ENCODE measurements at regions not wholly inside any gene's neighbourhood (a gene's known extent, or its start where the extent isn't known, plus 50 kb on each side); places are given as distances from the start of the nearest gene placed in this dataset.
"Not testable (repeated sequence)": the region's sequence is repeated elsewhere in the genome, so short reads cannot be mapped to it uniquely, and the experiment has no call there.

GRCh38 chr16:88195911-88196465 is 186.8 kb upstream of the ZNF469 start:
- no peak for TF ChIP-seq CTCF (IDR thresholded peaks at IDR 0.05; ENCODE audit: unreplicated experiment)
- Mint-ChIP-seq H3K4me1 (ENCODE audit: low read depth, unreplicated experiment) (no peaks in the 10 kb centered on the region), H3K27ac (ENCODE audit: unreplicated experiment) (no peak overlapping the region), H3K27me3 (ENCODE audit: unreplicated experiment) (peaks cover 23% of the 10 kb centered on the region), H3K9me3 (ENCODE audit: low read depth, unreplicated experiment) (peaks cover 5% of the 10 kb centered on the region), H3K4me3 (ENCODE audit: low read depth, unreplicated experiment) (no peak overlapping the region), H3K36me3 (ENCODE audit: insufficient read depth, unreplicated experiment) (no peaks in the 10 kb centered on the region)
- CTCF ChIA-PET, result no interaction called here
- intact Hi-C loops (cut with micrococcal nuclease; ENCODE audit: unreplicated experiment), result loop anchor here (2.0 to 10.0 kb wide), 2 partner anchors 89 to 241 kb away; no protein-coding TSS in a partner anchor
- BruUV-seq (replicated peaks), result no TSS peak
- no peak for DNase-seq

GRCh38 chr16:88196471-88197400 is 186.0 kb upstream of the ZNF469 start:
- intact Hi-C loops (cut with micrococcal nuclease; ENCODE audit: unreplicated experiment), result loop anchor here (10.0 kb wide), 1 partner anchor 88 kb away; no protein-coding TSS in a partner anchor
- Mint-ChIP-seq H3K36me3 (ENCODE audit: insufficient read depth, unreplicated experiment) (no peaks in the 10 kb centered on the region), H3K4me3 (ENCODE audit: low read depth, unreplicated experiment) (no peak overlapping the region), H3K9me3 (ENCODE audit: low read depth, unreplicated experiment) (peaks cover 5% of the 10 kb centered on the region), H3K4me1 (ENCODE audit: low read depth, unreplicated experiment) (no peaks in the 10 kb centered on the region), H3K27me3 (ENCODE audit: unreplicated experiment) (peaks cover 16% of the 10 kb centered on the region), H3K27ac (ENCODE audit: unreplicated experiment) (no peak overlapping the region)
- CTCF ChIA-PET, result no interaction called here
- BruUV-seq (replicated peaks), result no TSS peak
- no peak for DNase-seq
- TF ChIP-seq CTCF (IDR thresholded peaks at IDR 0.05; ENCODE audit: unreplicated experiment), result no peak

- TF ChIP-seq CTCF (IDR thresholded peaks at IDR 0.05; ENCODE audit: unreplicated experiment), result no peak
- H3K27ac Mint-ChIP-seq (ENCODE audit: unreplicated experiment), result no peak overlapping the region
- no peak overlapping the region for H3K4me3 Mint-ChIP-seq (ENCODE audit: low read depth, unreplicated experiment)
- no TSS peak for BruUV-seq (replicated peaks)
- CTCF ChIA-PET, result interaction anchor here (0.6 kb wide), 1 partner anchor 53 kb away, joined by 3 read pairs; no protein-coding TSS in a partner anchor
- intact Hi-C loops (cut with micrococcal nuclease; ENCODE audit: unreplicated experiment), result loop anchor here (10.0 kb wide), 1 partner anchor 87 kb away; no protein-coding TSS in a partner anchor
- no peaks in the 10 kb centered on the region for H3K4me1 Mint-ChIP-seq (ENCODE audit: low read depth, unreplicated experiment)
- no peak for DNase-seq
- peaks cover under 1% of the 10 kb centered on the region for H3K9me3 Mint-ChIP-seq (ENCODE audit: low read depth, unreplicated experiment)
- H3K36me3 Mint-ChIP-seq (ENCODE audit: insufficient read depth, unreplicated experiment), result no peaks in the 10 kb centered on the region
- peaks cover 14% of the 10 kb centered on the region for H3K27me3 Mint-ChIP-seq (ENCODE audit: unreplicated experiment)
Measured at GRCh38 chr16:88197481-88198456, 185.0 kb upstream of the ZNF469 start.

- BruUV-seq (replicated peaks); H3K27ac Mint-ChIP-seq (ENCODE audit: unreplicated experiment); DNase-seq; H3K9me3 Mint-ChIP-seq (ENCODE audit: low read depth, unreplicated experiment); CTCF ChIA-PET; H3K36me3 Mint-ChIP-seq (ENCODE audit: insufficient read depth, unreplicated experiment); H3K4me1 Mint-ChIP-seq (ENCODE audit: low read depth, unreplicated experiment); H3K4me3 Mint-ChIP-seq (ENCODE audit: low read depth, unreplicated experiment): not testable (repeated sequence)
- H3K27me3 Mint-ChIP-seq (ENCODE audit: unreplicated experiment), result peaks cover 18% of the 10 kb centered on the region
- intact Hi-C loops (cut with micrococcal nuclease; ENCODE audit: unreplicated experiment), result loop anchor here (10.0 kb wide), 1 partner anchor 86 kb away; no protein-coding TSS in a partner anchor
Measured at GRCh38 chr16:88198457-88199295, 184.1 kb upstream of the ZNF469 start.

- DNase-seq; H3K27ac Mint-ChIP-seq (ENCODE audit: unreplicated experiment); H3K4me3 Mint-ChIP-seq (ENCODE audit: low read depth, unreplicated experiment); CTCF ChIA-PET; H3K36me3 Mint-ChIP-seq (ENCODE audit: insufficient read depth, unreplicated experiment); BruUV-seq (replicated peaks); H3K4me1 Mint-ChIP-seq (ENCODE audit: low read depth, unreplicated experiment); H3K9me3 Mint-ChIP-seq (ENCODE audit: low read depth, unreplicated experiment): not testable (repeated sequence)
- intact Hi-C loops (cut with micrococcal nuclease; ENCODE audit: unreplicated experiment), result loop anchor here (10.0 kb wide), 1 partner anchor 85 kb away; no protein-coding TSS in a partner anchor
- H3K27me3 Mint-ChIP-seq (ENCODE audit: unreplicated experiment), result peaks cover 23% of the 10 kb centered on the region
Measured at GRCh38 chr16:88199296-88200153, 183.2 kb upstream of the ZNF469 start.
